GM23338 (cell line): ENCODE measurements at regions not wholly inside any gene's neighbourhood (a gene's known extent, or its start where the extent isn't known, plus 50 kb on each side); places are given as distances from the start of the nearest gene placed in this dataset.

Experiments used
- ATAC-seq: fragments of 200-7000 bp; cut with Tn5 transposase; 3 replicates; pipeline ENCODE4 v1.9.1; 2020
- DNase-seq: peaks from one replicate; pipeline ENCODE4 v3.0.0-alpha.2; 2015; ENCODE audit warnings: low spot score
- H2AFZ ChIP-seq: fragments of 200-600 bp; sonication (generic); 2 replicates; pipeline ENCODE4 v1.8.0; 2016; ENCODE audit warnings: antibody characterized with exemption, mild to moderate bottlenecking, moderate library complexity
- H3F3A ChIP-seq: fragments of 200-600 bp; sonication (generic); replicated peaks from 2 replicates; pipeline ENCODE4 v1.8.0; 2017; ENCODE audit warnings: antibody characterized with exemption, mixed run types, low read depth
- H3K27ac ChIP-seq: fragments of 200-600 bp; sonication (generic); 2 replicates; pipeline ENCODE4 v1.6.1; 2016; ENCODE audit warnings: low read depth
- H3K27me3 ChIP-seq: fragments of 200-600 bp; sonication (generic); 2 replicates; pipeline ENCODE4 v1.8.0; 2016; ENCODE audit warnings: mild to moderate bottlenecking, mixed run types, moderate library complexity; ENCODE audit not compliant: insufficient read depth
- H3K36me3 ChIP-seq: fragments of 200-600 bp; sonication (generic); 2 replicates; pipeline ENCODE4 v1.8.0; 2016; ENCODE audit warnings: mild to moderate bottlenecking; ENCODE audit not compliant: insufficient read depth
- H3K4me1 ChIP-seq: fragments of 200-600 bp; sonication (generic); 2 replicates; pipeline ENCODE4 v1.8.0; 2016; ENCODE audit warnings: mild to moderate bottlenecking, moderate library complexity; ENCODE audit not compliant: insufficient read depth
- H3K4me2 ChIP-seq: fragments of 200-600 bp; sonication (generic); 2 replicates; pipeline ENCODE4 v1.7.1; 2017; ENCODE audit warnings: mixed run types
- H3K4me3 ChIP-seq: fragments of 200-600 bp; sonication (generic); 2 replicates; pipeline ENCODE4 v1.6.1; 2016; ENCODE audit warnings: mixed run types
- H3K79me2 ChIP-seq: fragments of 200-600 bp; sonication (generic); replicated peaks from 2 replicates; pipeline ENCODE4 v1.8.0; 2017; ENCODE audit warnings: mild to moderate bottlenecking; ENCODE audit not compliant: insufficient read depth
- H3K9me2 ChIP-seq: fragments of 200-600 bp; sonication (generic); 2 replicates; pipeline ENCODE4 v1.8.0; 2017; ENCODE audit not compliant: insufficient read depth
- H4K20me1 ChIP-seq: fragments of 200-600 bp; sonication (generic); replicated peaks from 2 replicates; pipeline ENCODE4 v1.8.0; 2017; ENCODE audit warnings: mild to moderate bottlenecking; ENCODE audit not compliant: insufficient read depth
- H3K27ac Mint-ChIP-seq: 2 replicates; pipeline ENCODE4 v1.8.0; 2020; ENCODE audit warnings: inconsistent platforms, mild to moderate bottlenecking, moderate library complexity, mixed read lengths
- H3K27me3 Mint-ChIP-seq: 3 replicates; pipeline ENCODE4 v1.8.0; 2022; ENCODE audit warnings: low read depth, mild to moderate bottlenecking, moderate library complexity, mixed read lengths, inconsistent platforms; ENCODE audit not compliant: insufficient read depth, poor library complexity
- H3K36me3 Mint-ChIP-seq: 3 replicates; pipeline ENCODE4 v1.8.0; 2021; ENCODE audit warnings: low read depth, mild to moderate bottlenecking, inconsistent platforms, moderate library complexity, mixed read lengths
- H3K4me1 Mint-ChIP-seq: 3 replicates; pipeline ENCODE4 v1.8.0; 2020; ENCODE audit warnings: mild to moderate bottlenecking, inconsistent platforms, mixed read lengths
- H3K4me3 Mint-ChIP-seq: 3 replicates; pipeline ENCODE4 v1.8.0; 2021; ENCODE audit warnings: moderate library complexity, mild to moderate bottlenecking, inconsistent platforms, mixed read lengths
- H3K9me3 Mint-ChIP-seq: 3 replicates; pipeline ENCODE4 v1.8.0; 2020; ENCODE audit warnings: moderate library complexity, mild to moderate bottlenecking, inconsistent platforms, mixed read lengths
- CREB1 ChIP-seq: fragments of 250-450 bp; sonication (Bioruptor Pico); IDR thresholded peaks from 2 replicates; pipeline ENCODE4 v1.5.0; 2020; ENCODE audit warnings: low read depth, mild to moderate bottlenecking, moderate library complexity
- EZH2 ChIP-seq: fragments of 200-600 bp; sonication (generic); IDR thresholded peaks from one replicate; pipeline ENCODE4 v1.8.0; 2017; ENCODE audit warnings: antibody characterized with exemption, mild to moderate bottlenecking, low read depth; ENCODE audit not compliant: unreplicated experiment
- EZH2phosphoT487 ChIP-seq: fragments of 200-600 bp; sonication (generic); IDR thresholded peaks from one replicate; pipeline ENCODE4 v1.8.1; 2018; ENCODE audit warnings: antibody characterized with exemption; ENCODE audit not compliant: unreplicated experiment
- JUNB ChIP-seq: IDR thresholded peaks from one replicate; pipeline ENCODE4 v1.6.1; 2016; ENCODE audit warnings: antibody characterized with exemption; ENCODE audit not compliant: unreplicated experiment
- NANOG ChIP-seq: IDR thresholded peaks from 2 replicates; pipeline ENCODE4 v1.6.1; 2016; ENCODE audit warnings: antibody characterized with exemption, borderline replicate concordance
- POLR2AphosphoS5 ChIP-seq: IDR thresholded peaks from 2 replicates; pipeline ENCODE4 v1.6.1; 2016; ENCODE audit warnings: antibody characterized with exemption, low read depth
- ZNF114 ChIP-seq: fragments of 250-450 bp; sonication (Bioruptor Pico); IDR thresholded peaks from 2 replicates; pipeline ENCODE4 v1.5.0; 2020; ENCODE audit warnings: mild to moderate bottlenecking, moderate library complexity
- ZNF331 ChIP-seq: fragments of 250-450 bp; sonication (Bioruptor Pico); IDR thresholded peaks from 2 replicates; pipeline ENCODE4 v1.5.0; 2020; ENCODE audit warnings: low read depth, mild to moderate bottlenecking, moderate library complexity
- TF ChIP-seq, protein P1 (sequence below): fragments of 250-450 bp; sonication (Bioruptor Pico); IDR thresholded peaks from 2 replicates; pipeline ENCODE4 v1.5.0; 2020; ENCODE audit warnings: mild to moderate bottlenecking, moderate library complexity
- TF ChIP-seq, protein P2 (sequence below), 2 experiments: fragments of 200-600 bp in 1 of 2; sonication (generic) in 1 of 2; conservative IDR thresholded peaks; 2 replicates each; pipeline versions ENCODE4 v1.5.1 to v1.6.1; 2016 to 2017; ENCODE audit warnings: antibody characterized with exemption in 2 of 2, low read depth in 2 of 2, mild to moderate bottlenecking in 2 of 2, moderate library complexity in 1 of 2
- TF ChIP-seq, protein P3 (sequence below): IDR thresholded peaks from 2 replicates; pipeline ENCODE4 v1.6.1; 2016; ENCODE audit warnings: antibody characterized with exemption

DNA sequence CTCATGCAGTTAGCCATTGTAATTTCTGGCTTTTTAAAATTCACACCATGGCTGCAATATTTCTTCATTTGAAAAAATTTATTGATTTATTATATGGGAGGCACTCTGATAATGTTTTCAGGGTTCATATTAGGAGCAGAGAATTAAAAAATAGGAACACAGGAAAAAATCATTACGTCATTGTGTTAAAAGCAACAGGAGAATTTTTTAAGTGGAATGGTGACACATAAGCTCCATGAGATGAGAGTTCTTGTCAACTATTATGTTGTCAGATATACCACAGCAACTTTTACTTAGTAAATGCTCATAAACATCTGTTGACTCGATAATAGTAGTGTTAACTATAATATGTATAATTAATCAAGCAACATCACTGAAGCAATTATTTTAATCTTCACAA lies 400.1 kb downstream of the TDRD3 start:
- H3K27ac Mint-ChIP-seq: no peak overlapping the region
- H3K4me3 Mint-ChIP-seq: no peak overlapping the region
- H3K9me3 Mint-ChIP-seq: no peaks in the 10 kb centered on the region
- Histone ChIP-seq H3K9me2 (no peaks in the 10 kb centered on the region), H3K4me2 (no peak overlapping the region), H3K27ac (no peak overlapping the region), H3K27me3 (no peaks in the 10 kb centered on the region), H3K79me2 (no peaks in the 10 kb centered on the region), H3K4me3 (no peak overlapping the region), H3K36me3 (no peaks in the 10 kb centered on the region), H3K4me1 (no peaks in the 10 kb centered on the region), H3F3A (no peaks in the 10 kb centered on the region), H4K20me1 (no peaks in the 10 kb centered on the region), H2AFZ (no peak overlapping the region)
- TF ChIP-seq, protein P1, sequence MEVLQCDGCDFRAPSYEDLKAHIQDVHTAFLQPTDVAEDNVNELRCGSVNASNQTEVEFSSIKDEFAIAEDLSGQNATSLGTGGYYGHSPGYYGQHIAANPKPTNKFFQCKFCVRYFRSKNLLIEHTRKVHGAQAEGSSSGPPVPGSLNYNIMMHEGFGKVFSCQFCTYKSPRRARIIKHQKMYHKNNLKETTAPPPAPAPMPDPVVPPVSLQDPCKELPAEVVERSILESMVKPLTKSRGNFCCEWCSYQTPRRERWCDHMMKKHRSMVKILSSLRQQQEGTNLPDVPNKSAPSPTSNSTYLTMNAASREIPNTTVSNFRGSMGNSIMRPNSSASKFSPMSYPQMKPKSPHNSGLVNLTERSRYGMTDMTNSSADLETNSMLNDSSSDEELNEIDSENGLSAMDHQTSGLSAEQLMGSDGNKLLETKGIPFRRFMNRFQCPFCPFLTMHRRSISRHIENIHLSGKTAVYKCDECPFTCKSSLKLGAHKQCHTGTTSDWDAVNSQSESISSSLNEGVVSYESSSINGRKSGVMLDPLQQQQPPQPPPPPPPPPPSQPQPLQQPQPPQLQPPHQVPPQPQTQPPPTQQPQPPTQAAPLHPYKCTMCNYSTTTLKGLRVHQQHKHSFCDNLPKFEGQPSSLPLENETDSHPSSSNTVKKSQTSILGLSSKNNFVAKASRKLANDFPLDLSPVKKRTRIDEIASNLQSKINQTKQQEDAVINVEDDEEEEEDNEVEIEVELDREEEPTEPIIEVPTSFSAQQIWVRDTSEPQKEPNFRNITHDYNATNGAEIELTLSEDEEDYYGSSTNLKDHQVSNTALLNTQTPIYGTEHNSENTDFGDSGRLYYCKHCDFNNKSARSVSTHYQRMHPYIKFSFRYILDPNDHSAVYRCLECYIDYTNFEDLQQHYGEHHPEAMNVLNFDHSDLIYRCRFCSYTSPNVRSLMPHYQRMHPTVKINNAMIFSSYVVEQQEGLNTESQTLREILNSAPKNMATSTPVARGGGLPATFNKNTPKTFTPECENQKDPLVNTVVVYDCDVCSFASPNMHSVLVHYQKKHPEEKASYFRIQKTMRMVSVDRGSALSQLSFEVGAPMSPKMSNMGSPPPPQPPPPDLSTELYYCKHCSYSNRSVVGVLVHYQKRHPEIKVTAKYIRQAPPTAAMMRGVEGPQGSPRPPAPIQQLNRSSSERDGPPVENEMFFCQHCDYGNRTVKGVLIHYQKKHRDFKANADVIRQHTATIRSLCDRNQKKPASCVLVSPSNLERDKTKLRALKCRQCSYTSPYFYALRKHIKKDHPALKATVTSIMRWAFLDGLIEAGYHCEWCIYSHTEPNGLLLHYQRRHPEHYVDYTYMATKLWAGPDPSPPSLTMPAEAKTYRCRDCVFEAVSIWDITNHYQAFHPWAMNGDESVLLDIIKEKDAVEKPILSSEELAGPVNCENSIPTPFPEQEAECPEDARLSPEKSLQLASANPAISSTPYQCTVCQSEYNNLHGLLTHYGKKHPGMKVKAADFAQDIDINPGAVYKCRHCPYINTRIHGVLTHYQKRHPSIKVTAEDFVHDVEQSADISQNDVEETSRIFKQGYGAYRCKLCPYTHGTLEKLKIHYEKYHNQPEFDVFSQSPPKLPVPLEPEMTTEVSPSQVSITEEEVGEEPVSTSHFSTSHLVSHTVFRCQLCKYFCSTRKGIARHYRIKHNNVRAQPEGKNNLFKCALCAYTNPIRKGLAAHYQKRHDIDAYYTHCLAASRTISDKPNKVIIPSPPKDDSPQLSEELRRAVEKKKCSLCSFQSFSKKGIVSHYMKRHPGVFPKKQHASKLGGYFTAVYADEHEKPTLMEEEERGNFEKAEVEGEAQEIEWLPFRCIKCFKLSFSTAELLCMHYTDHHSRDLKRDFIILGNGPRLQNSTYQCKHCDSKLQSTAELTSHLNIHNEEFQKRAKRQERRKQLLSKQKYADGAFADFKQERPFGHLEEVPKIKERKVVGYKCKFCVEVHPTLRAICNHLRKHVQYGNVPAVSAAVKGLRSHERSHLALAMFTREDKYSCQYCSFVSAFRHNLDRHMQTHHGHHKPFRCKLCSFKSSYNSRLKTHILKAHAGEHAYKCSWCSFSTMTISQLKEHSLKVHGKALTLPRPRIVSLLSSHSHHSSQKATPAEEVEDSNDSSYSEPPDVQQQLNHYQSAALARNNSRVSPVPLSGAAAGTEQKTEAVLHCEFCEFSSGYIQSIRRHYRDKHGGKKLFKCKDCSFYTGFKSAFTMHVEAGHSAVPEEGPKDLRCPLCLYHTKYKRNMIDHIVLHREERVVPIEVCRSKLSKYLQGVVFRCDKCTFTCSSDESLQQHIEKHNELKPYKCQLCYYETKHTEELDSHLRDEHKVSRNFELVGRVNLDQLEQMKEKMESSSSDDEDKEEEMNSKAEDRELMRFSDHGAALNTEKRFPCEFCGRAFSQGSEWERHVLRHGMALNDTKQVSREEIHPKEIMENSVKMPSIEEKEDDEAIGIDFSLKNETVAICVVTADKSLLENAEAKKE (CRISPR knock-in tag): no peak
- TF ChIP-seq EZH2 (no peak), EZH2phosphoT487 (no peak)
- DNase-seq (no peak), ATAC-seq (no peak)
- no peaks in the 10 kb centered on the region for H3K36me3 Mint-ChIP-seq
- H3K27me3 Mint-ChIP-seq: no peaks in the 10 kb centered on the region
- no peaks in the 10 kb centered on the region for H3K4me1 Mint-ChIP-seq

DNA sequence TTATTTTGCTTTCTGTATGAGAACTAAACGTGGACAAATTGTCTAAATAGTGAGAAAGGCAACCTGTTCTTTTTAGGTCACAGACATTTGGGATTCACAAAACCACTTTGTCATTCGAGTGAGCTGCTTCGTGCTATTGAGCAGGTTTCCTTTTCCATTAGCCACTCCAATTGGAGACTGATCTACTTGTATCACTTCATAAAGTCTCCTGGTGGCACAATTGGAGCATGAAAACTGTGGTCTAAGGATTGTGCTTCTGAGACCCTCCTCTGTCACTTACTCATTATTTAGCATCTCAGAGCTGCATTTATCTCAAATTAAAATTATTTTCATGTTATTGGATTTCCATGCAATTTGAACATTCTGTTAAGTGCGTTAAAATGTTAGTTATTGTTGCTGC lies 397.7 kb downstream of the TDRD3 start:
- Histone ChIP-seq H3K9me2 (no peaks in the 10 kb centered on the region), H3K36me3 (no peaks in the 10 kb centered on the region), H3K4me1 (peaks cover under 1% of the 10 kb centered on the region; the same call in 1 of the 2 replicates), H3K27me3 (no peaks in the 10 kb centered on the region), H3F3A (no peaks in the 10 kb centered on the region), H3K79me2 (no peaks in the 10 kb centered on the region), H3K27ac (no peak overlapping the region), H3K4me3 (no peak overlapping the region), H3K4me2 (no peak overlapping the region), H4K20me1 (no peaks in the 10 kb centered on the region), H2AFZ (no peak overlapping the region)
- DNase-seq (no peak), ATAC-seq (no peak)
- Mint-ChIP-seq H3K9me3 (no peaks in the 10 kb centered on the region), H3K4me3 (no peak overlapping the region), H3K4me1 (peaks cover 6% of the 10 kb centered on the region; the same call in 1 of the 3 replicates), H3K27ac (no peak overlapping the region), H3K36me3 (no peaks in the 10 kb centered on the region), H3K27me3 (no peaks in the 10 kb centered on the region)
- no peak for TF ChIP-seq ZNF114 (CRISPR knock-in tag)
- no peak for TF ChIP-seq JUNB
- TF ChIP-seq NANOG: no peak
- TF ChIP-seq, protein P2, sequence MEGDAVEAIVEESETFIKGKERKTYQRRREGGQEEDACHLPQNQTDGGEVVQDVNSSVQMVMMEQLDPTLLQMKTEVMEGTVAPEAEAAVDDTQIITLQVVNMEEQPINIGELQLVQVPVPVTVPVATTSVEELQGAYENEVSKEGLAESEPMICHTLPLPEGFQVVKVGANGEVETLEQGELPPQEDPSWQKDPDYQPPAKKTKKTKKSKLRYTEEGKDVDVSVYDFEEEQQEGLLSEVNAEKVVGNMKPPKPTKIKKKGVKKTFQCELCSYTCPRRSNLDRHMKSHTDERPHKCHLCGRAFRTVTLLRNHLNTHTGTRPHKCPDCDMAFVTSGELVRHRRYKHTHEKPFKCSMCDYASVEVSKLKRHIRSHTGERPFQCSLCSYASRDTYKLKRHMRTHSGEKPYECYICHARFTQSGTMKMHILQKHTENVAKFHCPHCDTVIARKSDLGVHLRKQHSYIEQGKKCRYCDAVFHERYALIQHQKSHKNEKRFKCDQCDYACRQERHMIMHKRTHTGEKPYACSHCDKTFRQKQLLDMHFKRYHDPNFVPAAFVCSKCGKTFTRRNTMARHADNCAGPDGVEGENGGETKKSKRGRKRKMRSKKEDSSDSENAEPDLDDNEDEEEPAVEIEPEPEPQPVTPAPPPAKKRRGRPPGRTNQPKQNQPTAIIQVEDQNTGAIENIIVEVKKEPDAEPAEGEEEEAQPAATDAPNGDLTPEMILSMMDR (conservative IDR thresholded peaks at IDR 0.05; ENCODE audit: low read depth in 2 of 2): no peak
- no peak for TF ChIP-seq EZH2
- no peak for TF ChIP-seq POLR2AphosphoS5
- TF ChIP-seq, protein P3, sequence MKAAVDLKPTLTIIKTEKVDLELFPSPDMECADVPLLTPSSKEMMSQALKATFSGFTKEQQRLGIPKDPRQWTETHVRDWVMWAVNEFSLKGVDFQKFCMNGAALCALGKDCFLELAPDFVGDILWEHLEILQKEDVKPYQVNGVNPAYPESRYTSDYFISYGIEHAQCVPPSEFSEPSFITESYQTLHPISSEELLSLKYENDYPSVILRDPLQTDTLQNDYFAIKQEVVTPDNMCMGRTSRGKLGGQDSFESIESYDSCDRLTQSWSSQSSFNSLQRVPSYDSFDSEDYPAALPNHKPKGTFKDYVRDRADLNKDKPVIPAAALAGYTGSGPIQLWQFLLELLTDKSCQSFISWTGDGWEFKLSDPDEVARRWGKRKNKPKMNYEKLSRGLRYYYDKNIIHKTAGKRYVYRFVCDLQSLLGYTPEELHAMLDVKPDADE: no peak
- TF ChIP-seq CREB1 (CRISPR knock-in tag): no peak
- TF ChIP-seq ZNF331 (CRISPR knock-in tag): no peak
